GM12874 (cell line): ENCODE measurements at regions not wholly inside any gene's neighbourhood (a gene's known extent, or its start where the extent isn't known, plus 50 kb on each side); places are given as distances from the start of the nearest gene placed in this dataset.

ENCODE experiments used
- CTCF ChIP-seq: IDR thresholded peaks from 2 replicates; pipeline ENCODE4 v1.5.1; 2011; ENCODE audit warnings: low read depth, mild to moderate bottlenecking, control low read depth, low read length, moderate library complexity; ENCODE audit not compliant: insufficient read depth

- no peak for TF ChIP-seq CTCF
Observed at GRCh38 chr9:87206064-87206661, 258.9 kb upstream of the GAS1 start.

GRCh38 chr9:87211669-87212068, 264.4 kb upstream of the GAS1 start:
- TF ChIP-seq CTCF = no peak

GRCh38 chr9:87212605-87213021, 265.3 kb upstream of the GAS1 start:
- no peak for TF ChIP-seq CTCF

GRCh38 chr9:87213948-87214347, 266.6 kb upstream of the GAS1 start:
- TF ChIP-seq CTCF = no peak

GRCh38 chr9:87214991-87215390, 267.7 kb upstream of the GAS1 start:
- no peak for TF ChIP-seq CTCF

- TF ChIP-seq CTCF = no peak
Observed at GRCh38 chr9:87216036-87216435, 268.7 kb upstream of the GAS1 start.

- TF ChIP-seq CTCF = no peak
Observed at GRCh38 chr9:87216897-87217455, 269.7 kb upstream of the GAS1 start.
